Peyer's patch (tissue), 4 donors: ENCODE measurements at regions not wholly inside any gene's neighbourhood (a gene's known extent, or its start where the extent isn't known, plus 50 kb on each side); places are given as distances from the start of the nearest gene placed in this dataset.

Experiments
- POLR2A ChIP-seq, 2 donors: fragments of 450-650 bp; IDR thresholded peaks; one replicate each; pipeline ENCODE4 v1.5.1; 2017; ENCODE audit warnings: antibody characterized with exemption in 2 of 2, mild to moderate bottlenecking in 2 of 2, moderate library complexity in 2 of 2
- TF ChIP-seq, protein P1 (sequence below), 6 experiments: fragments of 450-650 bp in 4 of 6; fragments of 200-600 bp in 2 of 6; sonication (generic) in 1 of 6; IDR thresholded peaks; one replicate each; pipeline ENCODE4 v1.5.1; 2017 to 2019; ENCODE audit warnings: antibody characterized with exemption in 6 of 6, mild to moderate bottlenecking in 3 of 6, moderate library complexity in 1 of 6

GRCh38 chrX:110519906-110520452 is 161.3 kb downstream of the RTL9 start:
- no peak for TF ChIP-seq POLR2A (IDR thresholded peaks at IDR 0.05)
- TF ChIP-seq, protein P1, sequence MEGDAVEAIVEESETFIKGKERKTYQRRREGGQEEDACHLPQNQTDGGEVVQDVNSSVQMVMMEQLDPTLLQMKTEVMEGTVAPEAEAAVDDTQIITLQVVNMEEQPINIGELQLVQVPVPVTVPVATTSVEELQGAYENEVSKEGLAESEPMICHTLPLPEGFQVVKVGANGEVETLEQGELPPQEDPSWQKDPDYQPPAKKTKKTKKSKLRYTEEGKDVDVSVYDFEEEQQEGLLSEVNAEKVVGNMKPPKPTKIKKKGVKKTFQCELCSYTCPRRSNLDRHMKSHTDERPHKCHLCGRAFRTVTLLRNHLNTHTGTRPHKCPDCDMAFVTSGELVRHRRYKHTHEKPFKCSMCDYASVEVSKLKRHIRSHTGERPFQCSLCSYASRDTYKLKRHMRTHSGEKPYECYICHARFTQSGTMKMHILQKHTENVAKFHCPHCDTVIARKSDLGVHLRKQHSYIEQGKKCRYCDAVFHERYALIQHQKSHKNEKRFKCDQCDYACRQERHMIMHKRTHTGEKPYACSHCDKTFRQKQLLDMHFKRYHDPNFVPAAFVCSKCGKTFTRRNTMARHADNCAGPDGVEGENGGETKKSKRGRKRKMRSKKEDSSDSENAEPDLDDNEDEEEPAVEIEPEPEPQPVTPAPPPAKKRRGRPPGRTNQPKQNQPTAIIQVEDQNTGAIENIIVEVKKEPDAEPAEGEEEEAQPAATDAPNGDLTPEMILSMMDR (IDR thresholded peaks at IDR 0.05) = no peak
